SH-SY5Y (cell line): ENCODE measurements at regions not wholly inside any gene's neighbourhood (a gene's known extent, or its start where the extent isn't known, plus 50 kb on each side); places are given as distances from the start of the nearest gene placed in this dataset.

Experiments used
- GATA2 ChIP-seq: IDR thresholded peaks from 2 replicates; pipeline ENCODE4 v1.6.1; 2011; ENCODE audit warnings: mild to moderate bottlenecking, low read depth, low read length
- GATA3 ChIP-seq: IDR thresholded peaks from 2 replicates; pipeline ENCODE4 v1.6.1; 2011; ENCODE audit warnings: low read depth, mild to moderate bottlenecking, low read length, moderate library complexity

DNA sequence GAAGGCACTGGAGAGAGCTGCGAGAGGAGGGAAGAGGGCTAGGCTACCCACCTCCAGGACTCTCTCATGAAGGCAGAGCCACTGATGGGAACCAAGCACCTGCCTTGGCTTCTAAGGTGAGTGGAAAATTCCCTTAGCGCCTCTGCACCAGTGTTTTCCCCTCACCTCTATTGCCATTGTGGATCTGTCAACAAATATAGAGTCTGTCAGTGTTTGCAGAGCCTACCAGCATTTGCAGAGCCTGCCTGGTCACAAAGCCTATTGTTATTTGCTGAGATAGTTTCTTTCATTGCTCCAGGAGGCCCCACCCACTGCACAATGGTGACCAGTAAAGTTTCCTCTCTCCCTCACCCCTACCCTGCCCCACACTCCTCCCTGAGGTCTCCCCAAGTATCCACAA, 141.9 kb downstream of the MRPL14 start:
- TF ChIP-seq GATA3 = no peak
- no peak for TF ChIP-seq GATA2
